Activated CD8-positive, alpha-beta memory T cell treated with anti-CD3 and anti-CD28 coated beads for 36 hours (primary cell): ENCODE measurements at regions not wholly inside any gene's neighbourhood (a gene's known extent, or its start where the extent isn't known, plus 50 kb on each side); places are given as distances from the start of the nearest gene placed in this dataset.

ENCODE experiments used
- CTCF ChIA-PET: fragments of 350-600 bp; sonication (Branson Sonifier 250); formaldehyde crosslinking; loops from one replicate; lab custom pipeline; 2021; ENCODE audit warnings: antibody characterized with exemption; lab: Charles Lee
- POLR2A ChIA-PET: fragments of 350-600 bp; sonication (Branson Sonifier 250); formaldehyde crosslinking; loops from one replicate; lab custom pipeline; 2021; ENCODE audit warnings: antibody characterized with exemption; lab: Charles Lee

DNA sequence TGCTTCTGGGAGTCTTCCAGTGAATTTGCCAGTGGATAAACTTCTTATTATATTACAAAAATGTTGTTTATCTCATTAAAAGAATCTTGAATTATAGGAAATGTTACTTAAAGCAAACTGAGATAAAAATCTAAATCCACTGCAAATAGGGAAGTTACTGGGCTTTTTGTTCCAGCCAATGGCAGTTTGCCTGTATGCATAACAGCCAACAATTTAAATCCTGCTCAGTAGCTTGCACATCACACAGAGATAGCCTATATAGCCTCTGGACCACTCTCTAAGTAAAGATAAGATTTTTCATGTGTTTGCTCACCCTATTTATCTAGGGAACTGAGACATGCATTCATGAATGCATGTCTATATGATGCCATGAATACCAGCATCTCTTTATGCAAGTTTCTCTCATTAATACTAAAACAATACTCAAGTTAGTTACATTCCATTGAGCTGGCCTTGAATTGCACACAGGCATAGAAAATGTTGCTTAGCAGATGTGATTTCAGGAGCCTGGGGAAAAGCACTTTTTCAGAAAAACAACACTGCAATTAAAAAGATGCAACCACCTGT lies 92.1 kb upstream of the GPR149 start:
- POLR2A ChIA-PET: no interaction called here
- CTCF ChIA-PET: no interaction called here

DNA sequence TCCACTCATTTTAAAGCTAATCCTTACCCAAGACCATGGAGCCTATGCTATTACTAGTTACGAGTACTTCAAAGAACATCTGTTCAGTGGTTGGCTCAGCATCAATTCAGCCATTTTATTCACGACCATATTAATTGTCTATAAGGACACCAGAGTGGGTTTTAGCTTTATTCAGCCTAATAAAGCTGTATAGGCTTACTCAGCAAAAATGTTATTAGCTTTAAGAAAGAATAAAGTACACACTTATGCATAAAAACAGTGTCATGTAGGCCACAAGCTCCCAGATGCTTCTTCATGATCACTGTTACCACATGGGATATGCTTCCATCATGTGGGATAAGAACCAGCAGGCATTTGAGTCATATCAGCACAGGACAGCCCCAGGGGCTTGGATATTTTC lies 87.4 kb upstream of the GPR149 start:
- POLR2A ChIA-PET: no interaction called here
- CTCF ChIA-PET: no interaction called here

DNA sequence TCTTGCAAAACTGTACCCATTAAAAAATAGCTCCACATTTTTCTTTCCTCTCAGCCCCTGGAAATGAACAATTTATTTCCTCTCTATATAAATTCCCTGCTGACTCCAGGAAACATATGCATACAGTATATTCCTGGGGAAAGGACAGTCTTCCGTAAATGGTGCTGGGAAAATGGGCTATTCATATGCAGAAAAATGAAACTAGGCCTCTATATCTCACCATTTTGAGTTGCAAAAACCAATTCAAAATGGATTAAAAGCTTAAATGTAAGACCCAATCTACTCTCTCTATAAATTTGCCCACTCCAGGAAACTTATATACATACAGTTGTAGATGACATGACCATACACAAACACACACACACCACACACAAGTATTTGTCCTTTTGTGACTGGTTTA lies 85.9 kb upstream of the GPR149 start:
- POLR2A ChIA-PET: no interaction called here
- CTCF ChIA-PET: no interaction called here

DNA sequence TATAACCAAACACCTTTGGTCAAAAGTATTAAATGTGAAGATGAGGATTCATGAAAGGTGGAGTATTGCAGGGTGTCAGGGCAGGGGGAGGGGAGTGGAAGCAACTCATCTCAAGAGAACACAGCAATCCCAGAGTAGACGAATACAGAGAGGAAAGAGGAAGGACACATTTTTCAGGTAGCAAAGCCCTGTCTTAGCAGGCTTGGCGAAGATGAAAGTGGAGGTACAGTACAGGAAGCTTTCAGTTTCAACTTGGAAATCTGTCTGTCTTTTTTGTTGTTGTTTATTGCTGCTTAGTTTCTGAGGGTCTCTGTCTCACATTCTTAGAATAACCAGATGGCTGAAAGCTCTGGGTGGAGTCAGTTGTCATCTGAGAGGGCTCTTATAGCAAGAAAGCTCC lies 80.8 kb upstream of the GPR149 start:
- ChIA-PET POLR2A (no interaction called here), CTCF (no interaction called here)

DNA sequence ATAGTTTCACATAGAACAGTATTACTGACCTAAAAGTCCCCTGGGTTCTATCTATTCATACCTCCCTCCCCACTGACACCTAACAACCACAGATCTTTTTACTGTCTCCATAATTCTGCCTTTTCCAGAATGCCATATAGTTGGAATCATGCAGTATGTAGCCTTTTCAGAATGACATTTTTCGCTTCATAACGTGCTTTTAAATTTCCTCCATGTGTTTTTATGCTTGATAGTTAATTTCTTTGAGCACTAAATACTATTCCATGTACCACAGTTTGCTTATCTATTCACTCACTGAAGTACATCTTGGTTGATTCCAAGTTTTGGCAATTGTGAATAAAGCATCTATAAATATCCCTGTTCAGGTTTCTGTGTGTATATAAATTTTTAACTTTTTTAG lies 77.7 kb upstream of the GPR149 start:
- CTCF ChIA-PET: no interaction called here
- POLR2A ChIA-PET: no interaction called here

DNA sequence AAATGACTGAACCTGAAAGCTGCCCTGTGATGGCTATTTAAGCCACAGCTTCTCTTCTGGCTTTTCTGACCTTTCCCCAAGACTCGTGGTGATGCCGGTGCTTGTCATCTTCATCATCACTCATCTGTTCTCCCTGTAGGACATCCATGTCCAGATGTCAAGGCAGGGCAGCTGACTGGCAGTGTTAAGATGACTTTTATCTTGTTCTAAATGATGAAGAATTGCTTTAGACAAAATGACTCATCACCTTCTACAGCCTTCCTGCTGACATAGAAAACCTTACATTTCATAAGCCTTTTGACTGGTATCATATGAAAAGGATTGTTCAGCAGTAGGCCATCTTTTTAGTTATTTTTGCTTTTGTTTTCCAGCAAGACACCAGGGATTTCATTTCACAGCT lies 67.0 kb upstream of the GPR149 start:
- ChIA-PET CTCF (no interaction called here), POLR2A (no interaction called here)

DNA sequence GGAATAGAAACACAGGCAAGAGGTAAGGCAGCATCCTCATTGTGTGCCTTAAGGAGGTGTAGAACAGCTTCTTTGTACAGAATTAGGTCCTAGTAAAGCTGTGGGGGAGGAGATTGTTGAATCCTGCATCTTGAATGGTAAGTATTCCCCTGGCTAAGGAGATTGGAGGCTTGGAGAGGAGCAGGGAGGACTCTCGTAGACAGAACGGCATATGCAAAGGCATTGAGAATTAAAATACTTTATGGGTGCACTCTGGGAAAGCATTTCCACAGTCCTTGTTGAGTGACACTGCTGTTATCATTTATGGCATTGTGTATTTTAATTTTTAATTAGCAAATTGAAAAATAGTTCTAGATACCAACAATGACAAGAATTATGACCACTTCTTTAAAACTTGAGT lies 66.5 kb upstream of the GPR149 start:
- ChIA-PET CTCF (no interaction called here), POLR2A (no interaction called here)

DNA sequence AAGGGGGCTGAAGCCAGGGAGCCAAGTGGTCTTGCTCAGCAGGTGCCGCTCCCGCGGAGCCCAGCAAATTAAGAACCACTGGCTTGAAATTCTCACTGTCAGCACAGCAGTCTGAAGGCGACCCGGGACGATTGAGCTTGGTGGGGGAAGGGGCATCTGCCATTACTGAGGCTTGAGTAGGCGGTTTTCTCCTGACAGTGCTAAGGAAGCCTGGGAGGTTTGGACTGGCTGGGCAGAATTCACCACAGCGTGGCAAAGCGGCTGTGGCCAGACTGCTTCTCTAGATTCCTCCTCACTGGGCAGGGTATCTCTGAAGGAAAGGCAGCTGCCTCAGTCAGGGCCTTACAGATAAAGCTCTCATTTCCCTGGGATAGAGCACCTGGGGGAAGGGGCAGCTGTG lies 57.0 kb upstream of the GPR149 start:
- ChIA-PET CTCF (no interaction called here), POLR2A (no interaction called here)

DNA sequence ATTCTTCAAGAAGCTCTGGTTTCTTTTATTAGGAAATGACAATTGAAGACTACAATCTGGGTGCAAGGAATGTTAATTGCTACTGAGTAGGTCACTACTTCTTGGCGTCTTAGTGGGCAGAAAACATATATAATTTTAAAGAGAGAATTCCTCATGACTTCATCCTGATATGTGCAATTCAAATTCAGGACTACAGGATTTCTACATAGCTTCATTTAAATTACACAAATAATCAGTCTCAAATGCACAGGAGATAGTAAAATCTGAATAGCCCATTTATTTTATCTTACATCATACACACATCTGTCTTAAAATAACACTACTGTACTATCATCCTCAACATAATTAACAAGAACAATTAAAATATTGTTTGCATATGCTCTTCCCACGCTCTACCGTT lies 52.5 kb upstream of the GPR149 start:
- CTCF ChIA-PET: no interaction called here
- POLR2A ChIA-PET: no interaction called here

DNA sequence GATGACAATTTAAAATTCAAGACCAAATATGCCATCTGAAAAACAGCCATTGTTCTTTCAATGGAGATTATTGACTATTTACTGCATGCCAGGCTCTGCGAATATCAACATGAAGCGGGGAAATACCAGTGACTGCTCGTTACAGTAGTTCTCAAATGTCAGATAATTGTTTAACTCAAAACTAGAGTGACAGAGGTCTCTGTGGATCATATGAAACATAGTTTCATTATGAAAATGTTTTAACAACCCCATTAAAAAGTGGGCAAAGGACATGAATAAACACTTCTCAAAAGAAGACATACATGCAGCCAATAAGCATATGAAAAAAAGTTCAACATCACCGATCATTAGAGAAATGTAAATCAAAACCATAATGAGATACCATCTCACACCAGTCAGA lies 50.0 kb upstream of the GPR149 start:
- POLR2A ChIA-PET: no interaction called here
- CTCF ChIA-PET: no interaction called here
